A549 (cell line): ENCODE measurements at regions not wholly inside any gene's neighbourhood (a gene's known extent, or its start where the extent isn't known, plus 50 kb on each side); places are given as distances from the start of the nearest gene placed in this dataset.

Experiments
- ATAC-seq, 2 experiments: fragments of 200-7000 bp in 1 of 2; fragments of >200 bp in 1 of 2; cut with Nextera tagmentation in 1 of 2; cut with Tn5 transposase in 1 of 2; 3 replicates each; pipeline versions ENCODE4 v1.8.0 to v1.9.1; 2018 to 2020; ENCODE audit warnings: mild to moderate bottlenecking in 1 of 2, moderate library complexity in 1 of 2
- CTCF ChIA-PET: fragments of 300-600 bp; sonication (Branson Sonifier 250); formaldehyde crosslinking; extraction: SDS; loops from one replicate; lab custom pipeline; 2021; ENCODE audit warnings: antibody characterized with exemption, inconsistent platforms; lab: Yijun Ruan, JAX
- POLR2A ChIA-PET: fragments of 350-600 bp; formaldehyde crosslinking; extraction: SDS; loops from one replicate; lab custom pipeline; 2021; ENCODE audit warnings: antibody characterized with exemption, inconsistent platforms; lab: Yijun Ruan, JAX
- DNase-seq, 2 experiments: peaks; one replicate each; pipeline versions ENCODE4 v3.0.0 to v3.0.0-alpha.2; 2011 to 2016; ENCODE audit warnings: low read depth in 1 of 2, low spot score in 1 of 2
- FAIRE-seq: peaks from 2 replicates; lab custom pipeline; 2011; peaks lifted over from hg19 to GRCh38; lab: Jason Lieb, UNC
- H3K27ac ChIP-seq, 2 experiments: fragments of >200 bp; sonication (Bioruptor Twin); formaldehyde crosslinking; 3 replicates each; pipeline ENCODE4 v1.5.1; 2016 to 2017
- H3K4me1 ChIP-seq: fragments of >200 bp; sonication (Bioruptor Twin); formaldehyde crosslinking; 3 replicates; pipeline ENCODE4 v1.6.1; 2016
- H3K4me2 ChIP-seq: fragments of >200 bp; sonication (Bioruptor Twin); formaldehyde crosslinking; 3 replicates; pipeline ENCODE4 v1.6.1; 2016
- H3K4me3 ChIP-seq: fragments of >200 bp; sonication (Bioruptor Twin); formaldehyde crosslinking; 3 replicates; pipeline ENCODE4 v1.5.1; 2016
- H3K9me3 ChIP-seq: fragments of >200 bp; sonication (Bioruptor Twin); formaldehyde crosslinking; 3 replicates; pipeline ENCODE4 v1.6.1; 2016
- CBX2 ChIP-seq: fragments of 200-600 bp; sonication (generic); IDR thresholded peaks from 2 replicates; pipeline ENCODE4 v1.6.1; 2016; ENCODE audit warnings: low read depth, mild to moderate bottlenecking, borderline replicate concordance
- CEBPB ChIP-seq, 2 experiments: fragments of >200 bp in 1 of 2; sonication (Bioruptor Twin) in 1 of 2; formaldehyde crosslinking in 1 of 2; IDR thresholded peaks; 2 replicates each; pipeline ENCODE4 v1.6.1; 2012 to 2016
- EHMT2 ChIP-seq: fragments of 200-600 bp; sonication (generic); IDR thresholded peaks from 2 replicates; pipeline ENCODE4 v1.6.1; 2016; ENCODE audit warnings: antibody characterized with exemption, low read depth, mild to moderate bottlenecking, moderate library complexity
- ESRRA ChIP-seq: fragments of 150-350 bp; IDR thresholded peaks from 2 replicates; pipeline ENCODE4 v1.6.1; 2014; ENCODE audit warnings: mild to moderate bottlenecking, low read length, borderline replicate concordance
- HOXA7 ChIP-seq: fragments of 250-450 bp; sonication (Bioruptor Pico); IDR thresholded peaks from 2 replicates; pipeline ENCODE4 v1.5.0; 2020; ENCODE audit warnings: mild to moderate bottlenecking, moderate library complexity
- HOXB5 ChIP-seq: fragments of 250-450 bp; sonication (Bioruptor Pico); IDR thresholded peaks from 2 replicates; pipeline ENCODE4 v1.5.0; 2020; ENCODE audit warnings: mild to moderate bottlenecking, moderate library complexity
- JUNB ChIP-seq: fragments of >200 bp; sonication (Bioruptor Twin); formaldehyde crosslinking; IDR thresholded peaks from 2 replicates; pipeline ENCODE4 v1.6.1; 2016
- KDM1A ChIP-seq: fragments of 200-600 bp; sonication (generic); IDR thresholded peaks from 2 replicates; pipeline ENCODE4 v1.6.1; 2016; ENCODE audit warnings: low read depth, mild to moderate bottlenecking
- KDM5A ChIP-seq: fragments of 200-600 bp; sonication (generic); IDR thresholded peaks from 2 replicates; pipeline ENCODE4 v1.6.1; 2016; ENCODE audit warnings: antibody characterized with exemption, mild to moderate bottlenecking
- NPAS2 ChIP-seq: fragments of 250-450 bp; sonication (Bioruptor Pico); IDR thresholded peaks from 2 replicates; pipeline ENCODE4 v1.8.0; 2022; ENCODE audit warnings: mild to moderate bottlenecking, moderate library complexity, borderline replicate concordance
- RCOR1 ChIP-seq: fragments of 150-350 bp; IDR thresholded peaks from 2 replicates; pipeline ENCODE4 v1.6.1; 2014; ENCODE audit warnings: antibody characterized with exemption, low read length, low read depth
- RFX5 ChIP-seq: fragments of 450-650 bp; IDR thresholded peaks from 2 replicates; pipeline ENCODE4 v1.7.1; 2014; ENCODE audit warnings: antibody characterized with exemption, mild to moderate bottlenecking, moderate library complexity
- SREBF2 ChIP-seq: fragments of 450-650 bp; IDR thresholded peaks from 2 replicates; pipeline ENCODE4 v1.6.1; 2014; ENCODE audit warnings: mild to moderate bottlenecking, moderate library complexity
- TFCP2L1 ChIP-seq: fragments of 250-450 bp; sonication (Bioruptor Pico); IDR thresholded peaks from 2 replicates; pipeline ENCODE4 v1.5.0; 2021; ENCODE audit warnings: mild to moderate bottlenecking
- ZNF302 ChIP-seq: fragments of 250-450 bp; sonication (Bioruptor Pico); IDR thresholded peaks from 2 replicates; pipeline ENCODE4 v1.9.0; 2021; ENCODE audit warnings: inconsistent platforms, mild to moderate bottlenecking, moderate library complexity
- ZSCAN20 ChIP-seq: fragments of 250-450 bp; sonication (Bioruptor Pico); IDR thresholded peaks from 2 replicates; pipeline ENCODE4 v1.8.0; 2022; ENCODE audit warnings: mild to moderate bottlenecking, moderate library complexity
- WGBS: methylation state at CpG from one replicate; pipeline ENCODE4 v1.1.6; 2017; ENCODE audit errors: missing lambda C conversion rate; 5-methylcytosine and 5-hydroxymethylcytosine counted together
- TF ChIP-seq, protein P1 (sequence below): fragments of >200 bp; sonication (Bioruptor Twin); formaldehyde crosslinking; IDR thresholded peaks from 3 replicates; pipeline ENCODE4 v1.5.1; 2016
- TF ChIP-seq, protein P2 (sequence below): fragments of 250-450 bp; sonication (Bioruptor Pico); IDR thresholded peaks from 2 replicates; pipeline ENCODE4 v1.5.0; 2021; ENCODE audit warnings: mild to moderate bottlenecking, moderate library complexity, borderline replicate concordance
- TF ChIP-seq, protein P3 (sequence below): fragments of 250-450 bp; sonication (Bioruptor Pico); IDR thresholded peaks from 2 replicates; pipeline ENCODE4 v1.5.0; 2020; ENCODE audit warnings: low read depth, mild to moderate bottlenecking, moderate library complexity
- TF ChIP-seq, protein P4 (sequence below): IDR thresholded peaks from 2 replicates; pipeline ENCODE4 v1.6.1; 2012; ENCODE audit warnings: low read depth, borderline replicate concordance

DNA sequence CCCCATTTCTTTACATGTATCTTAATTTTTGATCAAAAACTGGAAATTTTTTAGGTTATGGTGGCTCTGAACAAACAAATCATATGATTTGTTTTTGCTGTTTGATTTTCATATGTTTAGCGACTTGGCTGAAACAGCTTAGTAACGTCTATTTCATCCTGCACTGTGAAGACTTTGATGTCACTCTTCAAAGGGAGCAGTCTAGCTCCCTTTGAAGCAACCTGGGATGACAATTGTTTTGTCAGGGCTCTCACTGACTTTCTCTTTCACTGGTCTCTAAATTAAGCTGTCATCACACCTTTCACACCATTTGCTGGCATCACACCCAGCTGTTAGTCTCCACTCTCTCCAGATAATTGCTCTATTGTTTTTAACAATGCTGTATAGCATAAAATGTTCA lies 896.9 kb downstream of the IGSF11 start (continued):
- TF ChIP-seq, protein P1, sequence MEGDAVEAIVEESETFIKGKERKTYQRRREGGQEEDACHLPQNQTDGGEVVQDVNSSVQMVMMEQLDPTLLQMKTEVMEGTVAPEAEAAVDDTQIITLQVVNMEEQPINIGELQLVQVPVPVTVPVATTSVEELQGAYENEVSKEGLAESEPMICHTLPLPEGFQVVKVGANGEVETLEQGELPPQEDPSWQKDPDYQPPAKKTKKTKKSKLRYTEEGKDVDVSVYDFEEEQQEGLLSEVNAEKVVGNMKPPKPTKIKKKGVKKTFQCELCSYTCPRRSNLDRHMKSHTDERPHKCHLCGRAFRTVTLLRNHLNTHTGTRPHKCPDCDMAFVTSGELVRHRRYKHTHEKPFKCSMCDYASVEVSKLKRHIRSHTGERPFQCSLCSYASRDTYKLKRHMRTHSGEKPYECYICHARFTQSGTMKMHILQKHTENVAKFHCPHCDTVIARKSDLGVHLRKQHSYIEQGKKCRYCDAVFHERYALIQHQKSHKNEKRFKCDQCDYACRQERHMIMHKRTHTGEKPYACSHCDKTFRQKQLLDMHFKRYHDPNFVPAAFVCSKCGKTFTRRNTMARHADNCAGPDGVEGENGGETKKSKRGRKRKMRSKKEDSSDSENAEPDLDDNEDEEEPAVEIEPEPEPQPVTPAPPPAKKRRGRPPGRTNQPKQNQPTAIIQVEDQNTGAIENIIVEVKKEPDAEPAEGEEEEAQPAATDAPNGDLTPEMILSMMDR: no peak
- TF ChIP-seq, protein P2, sequence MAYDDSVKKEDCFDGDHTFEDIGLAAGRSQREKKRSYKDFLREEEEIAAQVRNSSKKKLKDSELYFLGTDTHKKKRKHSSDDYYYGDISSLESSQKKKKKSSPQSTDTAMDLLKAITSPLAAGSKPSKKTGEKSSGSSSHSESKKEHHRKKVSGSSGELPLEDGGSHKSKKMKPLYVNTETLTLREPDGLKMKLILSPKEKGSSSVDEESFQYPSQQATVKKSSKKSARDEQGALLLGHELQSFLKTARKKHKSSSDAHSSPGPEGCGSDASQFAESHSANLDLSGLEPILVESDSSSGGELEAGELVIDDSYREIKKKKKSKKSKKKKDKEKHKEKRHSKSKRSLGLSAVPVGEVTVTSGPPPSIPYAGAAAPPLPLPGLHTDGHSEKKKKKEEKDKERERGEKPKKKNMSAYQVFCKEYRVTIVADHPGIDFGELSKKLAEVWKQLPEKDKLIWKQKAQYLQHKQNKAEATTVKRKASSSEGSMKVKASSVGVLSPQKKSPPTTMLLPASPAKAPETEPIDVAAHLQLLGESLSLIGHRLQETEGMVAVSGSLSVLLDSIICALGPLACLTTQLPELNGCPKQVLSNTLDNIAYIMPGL (CRISPR knock-in tag): no peak
- TF ChIP-seq KDM5A (no peak), RCOR1 (no peak), EHMT2 (no peak), NPAS2 (no peak)
- TF ChIP-seq, protein P3, sequence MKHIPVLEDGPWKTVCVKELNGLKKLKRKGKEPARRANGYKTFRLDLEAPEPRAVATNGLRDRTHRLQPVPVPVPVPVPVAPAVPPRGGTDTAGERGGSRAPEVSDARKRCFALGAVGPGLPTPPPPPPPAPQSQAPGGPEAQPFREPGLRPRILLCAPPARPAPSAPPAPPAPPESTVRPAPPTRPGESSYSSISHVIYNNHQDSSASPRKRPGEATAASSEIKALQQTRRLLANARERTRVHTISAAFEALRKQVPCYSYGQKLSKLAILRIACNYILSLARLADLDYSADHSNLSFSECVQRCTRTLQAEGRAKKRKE: no peak

DNA sequence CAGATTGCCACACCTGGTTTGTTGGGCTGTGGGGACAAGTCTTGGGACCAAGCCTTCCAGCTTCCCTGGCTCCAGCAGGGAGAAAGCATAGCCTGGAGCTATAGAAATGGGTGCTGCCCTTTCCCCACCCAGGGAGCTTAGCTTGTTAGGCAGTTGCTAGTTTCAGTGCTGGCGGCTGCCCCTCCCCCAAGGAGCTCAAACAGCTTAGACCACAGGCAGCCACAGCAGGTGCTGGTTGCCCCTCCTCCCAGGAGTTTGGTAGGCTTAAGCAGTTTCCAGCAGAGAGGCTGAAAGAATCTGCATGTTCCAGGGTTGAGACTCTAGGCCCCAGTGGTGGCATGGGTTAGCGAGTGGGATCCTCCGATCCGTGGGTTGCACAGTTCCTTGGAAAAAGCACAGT lies 889.7 kb downstream of the IGSF11 start:
- ChIA-PET CTCF (interaction anchor here (0.8 kb wide), 1 partner anchor 17 kb away, joined by 3 read pairs; no protein-coding TSS in a partner anchor), POLR2A (no interaction called here)
- TF ChIP-seq KDM1A (no peak), TFCP2L1 (CRISPR knock-in tag) (no peak), ZNF302 (CRISPR knock-in tag) (no peak), RCOR1 (no peak), SREBF2 (no peak), EHMT2 (no peak), RFX5 (no peak), HOXA7 (CRISPR knock-in tag) (no peak), CBX2 (no peak), JUNB (no peak), ESRRA (no peak), ZSCAN20 (CRISPR knock-in tag) (no peak), CEBPB (IDR thresholded peaks at IDR 0.05) (no peak), HOXB5 (CRISPR knock-in tag) (no peak)
- TF ChIP-seq, protein P2 (CRISPR knock-in tag): no peak
- TF ChIP-seq, protein P4, sequence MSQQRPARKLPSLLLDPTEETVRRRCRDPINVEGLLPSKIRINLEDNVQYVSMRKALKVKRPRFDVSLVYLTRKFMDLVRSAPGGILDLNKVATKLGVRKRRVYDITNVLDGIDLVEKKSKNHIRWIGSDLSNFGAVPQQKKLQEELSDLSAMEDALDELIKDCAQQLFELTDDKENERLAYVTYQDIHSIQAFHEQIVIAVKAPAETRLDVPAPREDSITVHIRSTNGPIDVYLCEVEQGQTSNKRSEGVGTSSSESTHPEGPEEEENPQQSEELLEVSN: no peak
- FAIRE-seq (no peak), DNase-seq (no peak), ATAC-seq (no peak)
- Histone ChIP-seq H3K4me2 (no peak overlapping the region), H3K9me3 (no peaks in the 10 kb centered on the region), H3K27ac (no peak overlapping the region), H3K4me3 (no peak overlapping the region), H3K4me1 (no peaks in the 10 kb centered on the region)
- 35% methylated on average over 3 of the region's 4 CpGs for WGBS
